GM19395 (cell line): ENCODE measurements at regions not wholly inside any gene's neighbourhood (a gene's known extent, or its start where the extent isn't known, plus 50 kb on each side); places are given as distances from the start of the nearest gene placed in this dataset.
"Not testable (repeated sequence)": the region's sequence is repeated elsewhere in the genome, so short reads cannot be mapped to it uniquely, and the experiment has no call there.

ENCODE experiments used
- ATAC-seq: cut with Tn5 transposase; IDR thresholded peaks from one replicate; pipeline ENCODE4 v1.9.1; 2021; ENCODE audit warnings: mild to moderate bottlenecking, moderate library complexity; ENCODE audit not compliant: unreplicated experiment

- ATAC-seq: no peak
These were observed 98.9 kb upstream of the WAC start for GRCh38 chr10:28434063-28434462.

GRCh38 chr10:28442403-28442802 lies 90.5 kb upstream of the WAC start:
- ATAC-seq: no peak

GRCh38 chr10:28444031-28444430 lies 88.9 kb upstream of the WAC start:
- ATAC-seq: no peak

- ATAC-seq: no peak
These were observed 87.4 kb upstream of the WAC start for GRCh38 chr10:28445516-28445915.

GRCh38 chr10:28449382-28449781 lies 83.5 kb upstream of the WAC start:
- ATAC-seq: no peak

GRCh38 chr10:28449926-28450325 lies 83.0 kb upstream of the WAC start:
- ATAC-seq: no peak

- ATAC-seq: no peak
These were observed 79.0 kb upstream of the WAC start for GRCh38 chr10:28453926-28454325.

GRCh38 chr10:28457110-28457509 lies 75.8 kb upstream of the WAC start:
- no peak for ATAC-seq

GRCh38 chr10:28457873-28458272 lies 75.0 kb upstream of the WAC start:
- ATAC-seq: not testable (repeated sequence)

GRCh38 chr10:28459453-28460144 lies 73.3 kb upstream of the WAC start:
- no peak for ATAC-seq

- no peak for ATAC-seq
These were observed 69.8 kb upstream of the WAC start for GRCh38 chr10:28463141-28463540.

GRCh38 chr10:28463676-28464395 lies 69.1 kb upstream of the WAC start:
- no peak for ATAC-seq

- no peak for ATAC-seq
These were observed 65.3 kb upstream of the WAC start for GRCh38 chr10:28467615-28468014.

- ATAC-seq: no peak
These were observed 64.0 kb upstream of the WAC start for GRCh38 chr10:28468707-28469483.

- no peak for ATAC-seq
These were observed 61.9 kb upstream of the WAC start for GRCh38 chr10:28470873-28471651.

GRCh38 chr10:28471652-28472050 lies 61.3 kb upstream of the WAC start:
- no peak for ATAC-seq

- no peak for ATAC-seq
These were observed 54.3 kb upstream of the WAC start for GRCh38 chr10:28478646-28479045.

- no peak for ATAC-seq
These were observed 53.5 kb upstream of the WAC start for GRCh38 chr10:28479425-28479865.

- no peak for ATAC-seq
These were observed 52.8 kb upstream of the WAC start for GRCh38 chr10:28479927-28480627.

- no peak for ATAC-seq
These were observed 52.3 kb upstream of the WAC start for GRCh38 chr10:28480628-28480965.
